ENCODE measurements at regions not wholly inside any gene's neighbourhood (a gene's known extent, or its start where the extent isn't known, plus 50 kb on each side); places are given as distances from the start of the nearest gene placed in this dataset.

DNA sequence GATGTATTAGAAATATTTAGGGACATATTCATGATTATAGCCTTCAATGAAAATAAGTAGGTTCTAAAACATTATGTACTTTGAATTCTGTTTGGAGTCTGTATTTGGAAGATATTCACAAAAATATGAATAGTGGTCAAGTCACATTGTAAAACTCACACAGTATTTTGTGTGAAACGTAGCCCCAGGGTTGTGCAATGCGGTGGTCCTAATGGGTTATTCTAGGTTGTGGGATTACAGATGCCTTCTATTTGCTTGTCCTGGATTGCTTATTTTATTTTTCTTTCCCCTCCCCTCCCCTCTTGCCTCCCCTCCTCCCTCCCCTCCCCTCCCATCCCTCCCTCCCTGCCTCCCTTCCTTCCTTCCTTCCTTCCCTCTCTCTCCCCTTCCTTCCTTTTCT is 93.7 kb upstream of the THUMPD2 start:
- TF ChIP-seq, protein P1, sequence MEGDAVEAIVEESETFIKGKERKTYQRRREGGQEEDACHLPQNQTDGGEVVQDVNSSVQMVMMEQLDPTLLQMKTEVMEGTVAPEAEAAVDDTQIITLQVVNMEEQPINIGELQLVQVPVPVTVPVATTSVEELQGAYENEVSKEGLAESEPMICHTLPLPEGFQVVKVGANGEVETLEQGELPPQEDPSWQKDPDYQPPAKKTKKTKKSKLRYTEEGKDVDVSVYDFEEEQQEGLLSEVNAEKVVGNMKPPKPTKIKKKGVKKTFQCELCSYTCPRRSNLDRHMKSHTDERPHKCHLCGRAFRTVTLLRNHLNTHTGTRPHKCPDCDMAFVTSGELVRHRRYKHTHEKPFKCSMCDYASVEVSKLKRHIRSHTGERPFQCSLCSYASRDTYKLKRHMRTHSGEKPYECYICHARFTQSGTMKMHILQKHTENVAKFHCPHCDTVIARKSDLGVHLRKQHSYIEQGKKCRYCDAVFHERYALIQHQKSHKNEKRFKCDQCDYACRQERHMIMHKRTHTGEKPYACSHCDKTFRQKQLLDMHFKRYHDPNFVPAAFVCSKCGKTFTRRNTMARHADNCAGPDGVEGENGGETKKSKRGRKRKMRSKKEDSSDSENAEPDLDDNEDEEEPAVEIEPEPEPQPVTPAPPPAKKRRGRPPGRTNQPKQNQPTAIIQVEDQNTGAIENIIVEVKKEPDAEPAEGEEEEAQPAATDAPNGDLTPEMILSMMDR (conservative IDR thresholded peaks at IDR 0.05 in 1 of 2, IDR thresholded peaks at IDR 0.05 in 1 of 2; ENCODE audit: low read depth in 1 of 2, low read length in 2 of 2), result no peak
- TF ChIP-seq EZH2 (IDR thresholded peaks at IDR 0.05; ENCODE audit: low read length, missing control alignments), result no peak

All from fibroblast of lung (primary cell).